HUES48 (cell line): ENCODE measurements at regions not wholly inside any gene's neighbourhood (a gene's known extent, or its start where the extent isn't known, plus 50 kb on each side); places are given as distances from the start of the nearest gene placed in this dataset.
A peak's percentile ranks its signal among the peaks of the same experiment; 100 is the strongest.

Experiments
- H3K27ac ChIP-seq: one replicate; pipeline ENCODE4 v1.7.0; 2013; ENCODE audit warnings: low read depth, low read length, inconsistent platforms
- H3K27me3 ChIP-seq: 2 replicates; pipeline ENCODE4 v1.6.1; 2013; ENCODE audit warnings: mild to moderate bottlenecking, low read length; ENCODE audit not compliant: control insufficient read depth, insufficient read depth
- H3K36me3 ChIP-seq: 2 replicates; pipeline ENCODE4 v1.6.1; 2013; ENCODE audit warnings: low read length; ENCODE audit not compliant: control insufficient read depth, insufficient read depth
- H3K4me1 ChIP-seq: 2 replicates; pipeline ENCODE4 v1.6.1; 2013; ENCODE audit warnings: mild to moderate bottlenecking, low read length; ENCODE audit not compliant: control insufficient read depth, insufficient read depth
- H3K4me3 ChIP-seq: 2 replicates; pipeline ENCODE4 v1.5.1; 2013; ENCODE audit warnings: mild to moderate bottlenecking, low read depth, low read length
- H3K9ac ChIP-seq: 2 replicates; pipeline ENCODE4 v1.6.1; 2013; ENCODE audit warnings: mild to moderate bottlenecking, low read depth, low read length, moderate library complexity
- H3K9me3 ChIP-seq: 2 replicates; pipeline ENCODE4 v1.6.1; 2013; ENCODE audit warnings: low read length; ENCODE audit not compliant: control insufficient read depth, insufficient read depth

- Histone ChIP-seq H3K36me3 (no peaks in the 10 kb centered on the region), H3K9ac (no peak overlapping the region), H3K4me3 (no peak overlapping the region), H3K27me3 (peaks cover 36% of the 10 kb centered on the region), H3K9me3 (no peaks in the 10 kb centered on the region), H3K4me1 (peaks cover 13% of the 10 kb centered on the region), H3K27ac (no peak overlapping the region)
Observed at GRCh38 chr9:16152276-16153101, 599.6 kb downstream of the CCDC171 start.

GRCh38 chr9:16153221-16153620 is 600.4 kb downstream of the CCDC171 start:
- Histone ChIP-seq H3K9me3 (no peaks in the 10 kb centered on the region), H3K4me1 (peaks cover 14% of the 10 kb centered on the region), H3K9ac (no peak overlapping the region), H3K36me3 (no peaks in the 10 kb centered on the region), H3K4me3 (no peak overlapping the region), H3K27me3 (peaks cover 36% of the 10 kb centered on the region), H3K27ac (no peak overlapping the region)

GRCh38 chr9:16153741-16154140 is 600.9 kb downstream of the CCDC171 start:
- Histone ChIP-seq H3K4me3 (no peak overlapping the region), H3K9ac (no peak overlapping the region), H3K27ac (no peak overlapping the region), H3K9me3 (no peaks in the 10 kb centered on the region), H3K36me3 (no peaks in the 10 kb centered on the region), H3K27me3 (peaks cover 36% of the 10 kb centered on the region), H3K4me1 (peaks cover 14% of the 10 kb centered on the region)

GRCh38 chr9:16154521-16155078 is 601.8 kb downstream of the CCDC171 start:
- peak overlapping the region; percentile 48 for H3K4me3 ChIP-seq
- no peaks in the 10 kb centered on the region for H3K36me3 ChIP-seq
- peaks cover 14% of the 10 kb centered on the region for H3K4me1 ChIP-seq
- H3K27ac ChIP-seq, result no peak overlapping the region
- no peaks in the 10 kb centered on the region for H3K9me3 ChIP-seq
- peaks cover 36% of the 10 kb centered on the region for H3K27me3 ChIP-seq
- H3K9ac ChIP-seq, result no peak overlapping the region

GRCh38 chr9:16155878-16156277 is 603.0 kb downstream of the CCDC171 start:
- Histone ChIP-seq H3K9me3 (no peaks in the 10 kb centered on the region), H3K4me3 (no peak overlapping the region), H3K27ac (no peak overlapping the region), H3K9ac (no peak overlapping the region), H3K27me3 (peaks cover 36% of the 10 kb centered on the region), H3K36me3 (no peaks in the 10 kb centered on the region), H3K4me1 (peaks cover 14% of the 10 kb centered on the region)

- Histone ChIP-seq H3K4me1 (peaks cover 14% of the 10 kb centered on the region), H3K27me3 (peaks cover 36% of the 10 kb centered on the region), H3K36me3 (no peaks in the 10 kb centered on the region), H3K9ac (no peak overlapping the region), H3K27ac (no peak overlapping the region), H3K9me3 (no peaks in the 10 kb centered on the region), H3K4me3 (no peak overlapping the region)
Observed at GRCh38 chr9:16157216-16157615, 604.4 kb downstream of the CCDC171 start.

GRCh38 chr9:16157651-16158050 is 604.8 kb downstream of the CCDC171 start:
- Histone ChIP-seq H3K9me3 (no peaks in the 10 kb centered on the region), H3K36me3 (no peaks in the 10 kb centered on the region), H3K27ac (no peak overlapping the region), H3K9ac (no peak overlapping the region), H3K27me3 (peaks cover 35% of the 10 kb centered on the region), H3K4me1 (peaks cover 14% of the 10 kb centered on the region), H3K4me3 (no peak overlapping the region)

GRCh38 chr9:16158093-16158492 is 605.2 kb downstream of the CCDC171 start:
- Histone ChIP-seq H3K9me3 (no peaks in the 10 kb centered on the region), H3K4me1 (peaks cover 14% of the 10 kb centered on the region), H3K27ac (no peak overlapping the region), H3K36me3 (no peaks in the 10 kb centered on the region), H3K4me3 (no peak overlapping the region), H3K9ac (no peak overlapping the region), H3K27me3 (peaks cover 31% of the 10 kb centered on the region)

- Histone ChIP-seq H3K9ac (no peak overlapping the region), H3K36me3 (no peaks in the 10 kb centered on the region), H3K27me3 (no peaks in the 10 kb centered on the region), H3K4me3 (no peak overlapping the region), H3K4me1 (peaks cover 5% of the 10 kb centered on the region; the same call in 1 of the 2 replicates), H3K27ac (no peak overlapping the region), H3K9me3 (no peaks in the 10 kb centered on the region)
Observed at GRCh38 chr9:16161483-16161882, 608.6 kb downstream of the CCDC171 start.

GRCh38 chr9:16170119-16170518 is 617.3 kb downstream of the CCDC171 start:
- Histone ChIP-seq H3K27me3 (no peaks in the 10 kb centered on the region), H3K36me3 (no peaks in the 10 kb centered on the region), H3K4me1 (no peaks in the 10 kb centered on the region), H3K9me3 (no peaks in the 10 kb centered on the region), H3K9ac (no peak overlapping the region), H3K27ac (no peak overlapping the region), H3K4me3 (no peak overlapping the region)

GRCh38 chr9:16171911-16172310 is 619.1 kb downstream of the CCDC171 start:
- Histone ChIP-seq H3K4me1 (no peaks in the 10 kb centered on the region), H3K36me3 (no peaks in the 10 kb centered on the region), H3K4me3 (no peak overlapping the region), H3K27me3 (no peaks in the 10 kb centered on the region), H3K27ac (no peak overlapping the region), H3K9me3 (no peaks in the 10 kb centered on the region), H3K9ac (no peak overlapping the region)
